WI38 (cell line): ENCODE measurements at regions not wholly inside any gene's neighbourhood (a gene's known extent, or its start where the extent isn't known, plus 50 kb on each side); places are given as distances from the start of the nearest gene placed in this dataset.

Experiments used
- H3K4me3 ChIP-seq: 2 replicates; pipeline ENCODE4 v1.5.1; 2011; ENCODE audit warnings: low read depth, mild to moderate bottlenecking, control low read depth, low read length
- TF ChIP-seq, protein P1 (sequence below): IDR thresholded peaks from 2 replicates; pipeline ENCODE4 v1.5.1; 2012; ENCODE audit warnings: low read depth, mild to moderate bottlenecking, control low read depth, low read length

DNA sequence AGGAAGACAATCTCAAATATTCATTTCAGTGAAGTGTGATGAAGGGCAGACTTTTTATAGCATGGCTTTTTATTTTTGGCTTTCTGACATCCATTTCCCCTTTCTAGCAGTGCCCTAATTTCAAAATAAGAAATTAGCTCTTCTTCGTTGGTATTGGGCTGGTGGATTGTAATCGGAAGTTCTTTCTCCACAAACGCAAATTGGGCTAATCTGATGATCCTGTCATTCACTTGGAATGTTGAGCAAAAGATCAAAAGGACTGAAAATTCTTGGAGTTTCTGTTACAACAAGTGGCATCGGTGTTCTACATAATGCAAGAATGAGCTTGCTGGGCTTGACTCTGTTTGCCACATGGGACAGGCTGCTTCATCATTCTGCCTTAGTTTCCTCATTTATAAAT lies 1182.8 kb downstream of the FLRT2 start:
- H3K4me3 ChIP-seq, result no peak overlapping the region
- TF ChIP-seq, protein P1, sequence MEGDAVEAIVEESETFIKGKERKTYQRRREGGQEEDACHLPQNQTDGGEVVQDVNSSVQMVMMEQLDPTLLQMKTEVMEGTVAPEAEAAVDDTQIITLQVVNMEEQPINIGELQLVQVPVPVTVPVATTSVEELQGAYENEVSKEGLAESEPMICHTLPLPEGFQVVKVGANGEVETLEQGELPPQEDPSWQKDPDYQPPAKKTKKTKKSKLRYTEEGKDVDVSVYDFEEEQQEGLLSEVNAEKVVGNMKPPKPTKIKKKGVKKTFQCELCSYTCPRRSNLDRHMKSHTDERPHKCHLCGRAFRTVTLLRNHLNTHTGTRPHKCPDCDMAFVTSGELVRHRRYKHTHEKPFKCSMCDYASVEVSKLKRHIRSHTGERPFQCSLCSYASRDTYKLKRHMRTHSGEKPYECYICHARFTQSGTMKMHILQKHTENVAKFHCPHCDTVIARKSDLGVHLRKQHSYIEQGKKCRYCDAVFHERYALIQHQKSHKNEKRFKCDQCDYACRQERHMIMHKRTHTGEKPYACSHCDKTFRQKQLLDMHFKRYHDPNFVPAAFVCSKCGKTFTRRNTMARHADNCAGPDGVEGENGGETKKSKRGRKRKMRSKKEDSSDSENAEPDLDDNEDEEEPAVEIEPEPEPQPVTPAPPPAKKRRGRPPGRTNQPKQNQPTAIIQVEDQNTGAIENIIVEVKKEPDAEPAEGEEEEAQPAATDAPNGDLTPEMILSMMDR, result no peak

DNA sequence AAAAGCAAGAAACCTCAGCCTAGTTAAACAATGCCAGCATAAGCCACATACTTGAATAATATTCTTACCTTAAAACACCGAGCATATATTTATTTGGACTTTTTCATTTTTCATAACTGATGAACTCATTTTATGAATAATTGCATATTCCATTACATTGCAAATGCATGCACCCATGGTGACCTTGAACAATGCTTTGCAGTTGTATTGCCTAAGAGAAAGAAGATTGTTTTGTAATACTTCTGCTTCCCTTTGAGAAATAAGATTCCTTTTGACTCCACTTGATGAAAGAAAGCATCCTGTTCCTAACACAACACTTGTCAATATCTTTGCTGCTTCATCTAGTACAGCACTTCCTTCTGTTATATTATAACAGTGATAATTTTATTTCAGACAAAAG lies 1182.2 kb downstream of the FLRT2 start:
- TF ChIP-seq, protein P1, result no peak
- no peak overlapping the region for H3K4me3 ChIP-seq

DNA sequence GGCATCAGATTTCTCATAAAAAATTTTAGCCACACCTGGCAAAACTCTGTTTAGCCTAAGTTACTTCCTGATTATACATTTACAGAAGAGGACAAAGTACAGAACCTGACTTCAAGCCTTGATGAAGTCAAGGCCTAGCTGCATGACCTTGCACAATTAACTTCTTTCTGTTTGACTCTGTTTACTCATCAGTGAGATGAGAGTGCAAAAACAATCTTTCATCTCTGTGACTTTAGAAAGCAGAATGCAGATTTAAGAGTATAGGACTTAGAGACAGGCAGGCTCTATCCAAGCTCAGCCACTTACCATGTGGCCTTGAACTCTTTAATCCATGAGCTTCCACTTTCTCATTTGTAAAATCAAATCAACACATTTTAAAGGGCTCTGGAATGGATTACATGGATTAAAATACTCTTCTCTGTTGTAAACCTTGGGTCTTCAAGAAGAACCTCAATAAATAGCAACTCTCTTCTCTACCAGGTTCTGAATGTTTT lies 1178.9 kb downstream of the FLRT2 start:
- H3K4me3 ChIP-seq, result no peak overlapping the region
- TF ChIP-seq, protein P1, result no peak

DNA sequence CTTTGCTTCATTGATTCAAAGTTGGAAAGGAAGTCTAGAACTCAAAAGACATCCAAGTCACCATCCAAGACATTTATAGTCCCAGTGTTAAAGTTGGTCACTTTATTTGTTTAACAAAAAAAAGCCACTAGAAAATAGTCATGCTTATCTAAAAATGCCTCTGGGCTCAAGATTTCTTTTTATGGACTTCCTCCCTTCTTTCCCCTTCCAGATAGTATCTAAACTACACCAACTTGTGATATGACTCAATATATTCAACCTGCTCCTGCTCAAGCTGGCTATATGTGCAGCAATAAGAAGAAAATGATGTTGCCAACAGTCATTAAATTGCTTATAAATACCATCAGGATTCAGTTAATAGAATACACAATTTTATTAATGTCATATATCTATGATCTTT lies 1177.1 kb downstream of the FLRT2 start:
- TF ChIP-seq, protein P1, result no peak
- no peak overlapping the region for H3K4me3 ChIP-seq

DNA sequence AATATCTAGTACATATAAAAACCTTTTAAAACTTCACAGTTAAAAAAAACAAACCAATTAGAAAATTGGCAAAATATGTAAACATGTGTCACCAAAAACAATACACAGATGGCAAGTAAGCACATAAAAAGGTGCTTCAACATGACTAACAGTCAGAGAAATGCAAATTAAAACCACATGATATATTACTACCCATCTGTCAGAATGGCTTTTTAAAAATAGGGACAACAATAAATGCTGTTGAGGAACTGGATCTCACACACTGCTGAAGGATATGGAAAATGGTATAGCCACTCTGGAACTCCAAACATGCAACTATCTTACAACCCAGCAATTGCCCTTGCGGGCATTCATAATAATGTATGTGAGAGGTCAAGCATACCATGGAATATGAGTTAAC lies 1153.6 kb downstream of the FLRT2 start:
- TF ChIP-seq, protein P1, result no peak
- H3K4me3 ChIP-seq, result no peak overlapping the region

DNA sequence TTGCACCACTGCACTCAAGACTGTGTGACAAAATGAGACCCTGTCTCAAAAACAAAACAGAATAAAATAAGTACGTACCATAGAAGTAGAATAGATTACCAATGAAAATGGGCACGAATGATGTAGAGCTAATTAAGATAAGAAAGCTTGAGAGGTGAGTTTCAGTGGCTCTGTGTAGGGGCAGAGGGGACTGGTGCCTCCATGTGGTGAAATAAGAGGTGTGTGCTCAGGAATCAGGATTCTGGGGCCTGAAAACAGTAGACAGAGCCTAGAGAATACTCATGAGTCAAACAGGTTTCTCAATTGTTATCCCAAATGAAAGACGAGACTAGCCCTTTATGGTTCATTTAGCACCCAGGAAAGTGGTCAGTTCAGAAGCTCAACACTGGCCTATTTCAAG lies 1145.1 kb downstream of the FLRT2 start:
- H3K4me3 ChIP-seq, result no peak overlapping the region
- TF ChIP-seq, protein P1, result no peak

DNA sequence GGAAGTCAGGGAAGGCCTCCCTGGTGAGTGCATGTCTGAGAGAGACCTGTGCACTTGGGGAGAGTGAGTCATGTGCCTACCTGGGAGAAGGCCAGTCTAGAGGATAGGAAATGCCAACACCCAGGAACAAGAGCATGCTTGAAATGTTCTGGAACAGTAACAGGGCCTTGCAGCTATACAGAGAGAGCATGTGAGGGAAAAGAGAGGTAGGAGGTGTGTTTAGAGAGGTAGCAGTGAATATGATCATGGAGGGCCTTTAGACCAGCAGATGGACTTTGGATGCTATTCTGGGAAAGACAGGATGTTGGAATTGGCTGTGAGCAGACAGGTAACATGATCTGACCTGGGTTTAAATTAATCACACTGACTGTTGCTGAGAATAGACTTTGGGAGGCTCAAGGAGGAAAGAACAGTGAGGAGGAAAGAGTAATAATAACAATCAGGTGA lies 1143.6 kb downstream of the FLRT2 start:
- no peak overlapping the region for H3K4me3 ChIP-seq
- TF ChIP-seq, protein P1, result no peak
